H4 (cell line): ENCODE measurements at regions not wholly inside any gene's neighbourhood (a gene's known extent, or its start where the extent isn't known, plus 50 kb on each side); places are given as distances from the start of the nearest gene placed in this dataset.

Experiments
- DNase-seq: peaks from one replicate; pipeline ENCODE4 v3.0.0-alpha.2; 2015; ENCODE audit warnings: low spot score

DNA sequence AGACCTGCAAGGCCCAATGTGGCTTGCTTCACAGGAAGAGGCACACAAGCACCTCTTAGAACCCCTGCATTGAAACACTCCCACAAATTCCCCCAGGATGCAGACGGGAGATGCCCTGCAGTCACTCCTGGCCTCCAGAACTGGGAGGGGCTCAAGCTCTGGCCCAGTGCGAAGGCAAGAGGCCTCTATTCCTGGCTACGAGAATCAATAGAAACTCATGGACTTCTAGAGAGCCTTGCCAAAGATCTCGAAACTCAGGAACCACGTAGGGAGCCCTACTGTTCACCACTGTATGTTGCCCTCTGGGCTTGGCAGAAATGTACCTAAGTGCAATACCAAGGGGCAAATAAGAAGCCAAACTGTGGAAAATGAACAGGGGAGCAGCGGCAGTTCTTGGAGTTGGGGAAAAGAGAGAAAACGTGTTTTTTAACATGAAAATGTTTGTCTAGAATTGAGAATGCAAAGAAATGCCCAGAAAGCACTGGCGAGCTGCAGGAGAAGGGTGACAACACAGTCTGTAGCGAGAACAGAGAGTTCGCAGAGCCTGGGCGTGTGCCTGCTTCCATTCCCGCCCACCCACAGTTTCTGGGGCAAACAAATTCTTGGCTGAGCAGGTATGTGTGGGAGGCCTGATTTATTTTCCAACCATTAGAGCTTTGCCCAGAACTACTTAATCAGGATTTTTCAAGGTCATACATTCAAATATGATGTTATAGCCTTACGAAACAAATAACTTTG, 260.5 kb upstream of the KLF14 start:
- no peak for DNase-seq

DNA sequence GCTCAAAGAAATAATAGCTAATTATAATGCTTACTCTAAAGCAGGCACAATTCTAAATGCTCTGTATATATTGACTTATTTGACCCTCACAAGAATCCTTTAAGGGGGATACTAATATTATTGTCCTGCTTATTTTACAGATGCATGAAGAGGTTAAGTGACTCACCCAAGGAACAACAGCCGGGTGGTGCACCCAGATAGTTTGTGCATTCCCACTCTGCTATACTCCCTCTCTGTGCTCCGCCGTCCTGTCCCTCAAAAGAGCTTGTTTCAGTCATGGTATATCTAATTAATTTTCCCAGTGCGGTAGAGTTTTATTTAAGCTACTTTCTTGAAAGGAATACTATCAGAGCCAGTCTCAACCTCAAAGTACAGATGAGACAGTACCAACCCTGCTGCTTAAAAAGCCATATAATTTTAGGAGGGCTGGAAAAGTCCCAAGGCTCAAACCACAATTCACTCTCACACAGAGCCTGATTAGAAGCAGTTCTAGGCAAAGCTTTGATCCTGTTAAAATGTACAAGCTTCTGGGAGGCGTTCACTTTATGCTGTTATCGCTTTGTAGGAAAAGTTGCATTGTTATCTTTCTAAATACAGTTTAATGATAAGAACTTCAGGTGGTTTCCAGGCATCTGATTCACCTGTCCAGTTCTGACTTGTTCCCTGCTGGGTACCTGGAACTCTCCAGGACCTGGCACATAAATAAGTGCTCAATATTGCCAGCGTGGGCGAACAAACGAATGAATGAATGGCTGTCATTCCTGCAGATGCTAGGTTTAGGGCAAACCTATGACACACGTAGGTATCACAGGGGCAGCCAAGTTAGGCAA, 261.5 kb upstream of the KLF14 start:
- no peak for DNase-seq

DNA sequence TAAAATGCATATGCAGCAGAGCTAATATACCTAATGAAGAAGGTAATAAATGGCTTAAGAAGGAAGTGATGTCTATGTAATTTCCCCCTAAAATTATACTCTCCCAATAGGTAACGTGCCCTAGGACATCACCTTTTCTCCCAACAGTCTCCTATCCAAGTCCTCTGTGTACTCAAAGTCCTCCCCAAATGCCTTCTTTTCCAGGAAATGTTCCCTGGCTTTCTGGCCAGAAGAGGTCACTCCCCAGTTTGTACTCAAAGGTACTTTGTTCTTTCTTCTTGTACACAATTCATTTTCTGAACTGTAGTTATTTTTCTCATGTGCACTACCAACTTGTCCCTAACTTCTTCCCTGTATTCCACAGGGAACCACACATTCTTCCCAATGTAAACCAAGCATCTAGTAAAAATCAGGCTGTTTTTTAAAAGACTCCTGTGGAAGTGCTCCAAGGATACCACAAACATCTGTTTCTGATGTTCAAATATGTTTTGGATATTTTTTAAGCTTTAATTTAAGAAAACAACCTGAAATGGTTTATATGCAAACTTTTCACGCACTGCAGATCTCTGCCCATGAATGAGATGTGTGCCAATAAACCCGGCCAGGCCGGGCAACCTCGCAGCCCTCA, 262.3 kb upstream of the KLF14 start:
- no peak for DNase-seq

- DNase-seq, result peak; percentile 62
Observed at GRCh38 chr7:130996833-130997231, 262.8 kb upstream of the KLF14 start.

GRCh38 chr7:130998993-130999602, 265.1 kb upstream of the KLF14 start:
- peak; percentile 41 for DNase-seq

DNA sequence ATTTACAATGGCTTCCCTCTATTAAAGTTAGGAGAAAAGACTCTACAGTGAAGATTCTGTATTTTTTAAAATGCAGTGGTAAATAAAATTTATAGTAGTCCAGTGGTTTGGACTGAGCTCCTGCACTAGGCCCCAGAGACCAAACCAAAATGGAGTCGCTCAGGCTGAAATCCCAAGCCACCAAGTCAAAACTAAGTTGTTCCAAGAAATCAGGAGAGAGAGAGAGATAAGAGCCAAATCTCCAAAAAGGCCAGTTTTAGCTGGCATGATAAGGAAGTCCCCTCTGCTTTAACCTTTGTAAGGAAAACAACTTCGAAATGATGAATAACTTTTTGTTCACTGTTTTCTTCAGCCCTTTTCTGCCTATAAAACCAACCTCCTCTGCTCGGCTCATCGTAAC, 265.9 kb upstream of the KLF14 start:
- DNase-seq, result no peak

GRCh38 chr7:131000389-131000788, 266.4 kb upstream of the KLF14 start:
- DNase-seq, result no peak

DNA sequence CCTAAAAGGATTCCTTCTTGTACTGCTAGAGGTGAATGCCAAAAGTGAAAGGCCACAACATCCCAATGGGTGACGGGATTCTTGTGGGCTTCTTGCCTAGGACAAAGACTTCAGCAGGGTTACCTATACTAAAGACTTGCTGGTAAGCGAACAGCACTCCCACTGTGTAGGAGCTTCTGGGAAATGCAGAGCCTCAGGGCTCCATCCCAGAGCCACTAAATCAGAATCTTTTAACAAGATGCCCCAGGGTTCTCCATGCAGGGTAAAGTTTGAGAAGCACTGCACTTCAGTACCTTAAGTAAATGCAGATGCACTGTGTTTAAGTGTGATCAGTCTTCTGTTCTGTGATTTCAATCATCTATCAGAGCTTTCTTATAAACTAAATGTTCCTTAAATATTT, 266.9 kb upstream of the KLF14 start:
- no peak for DNase-seq

- DNase-seq, result no peak
Observed at GRCh38 chr7:131002600-131002999, 268.6 kb upstream of the KLF14 start.

- DNase-seq, result no peak
Observed at GRCh38 chr7:131003634-131004033, 269.6 kb upstream of the KLF14 start.

GRCh38 chr7:131004371-131004770, 270.4 kb upstream of the KLF14 start:
- no peak for DNase-seq

DNA sequence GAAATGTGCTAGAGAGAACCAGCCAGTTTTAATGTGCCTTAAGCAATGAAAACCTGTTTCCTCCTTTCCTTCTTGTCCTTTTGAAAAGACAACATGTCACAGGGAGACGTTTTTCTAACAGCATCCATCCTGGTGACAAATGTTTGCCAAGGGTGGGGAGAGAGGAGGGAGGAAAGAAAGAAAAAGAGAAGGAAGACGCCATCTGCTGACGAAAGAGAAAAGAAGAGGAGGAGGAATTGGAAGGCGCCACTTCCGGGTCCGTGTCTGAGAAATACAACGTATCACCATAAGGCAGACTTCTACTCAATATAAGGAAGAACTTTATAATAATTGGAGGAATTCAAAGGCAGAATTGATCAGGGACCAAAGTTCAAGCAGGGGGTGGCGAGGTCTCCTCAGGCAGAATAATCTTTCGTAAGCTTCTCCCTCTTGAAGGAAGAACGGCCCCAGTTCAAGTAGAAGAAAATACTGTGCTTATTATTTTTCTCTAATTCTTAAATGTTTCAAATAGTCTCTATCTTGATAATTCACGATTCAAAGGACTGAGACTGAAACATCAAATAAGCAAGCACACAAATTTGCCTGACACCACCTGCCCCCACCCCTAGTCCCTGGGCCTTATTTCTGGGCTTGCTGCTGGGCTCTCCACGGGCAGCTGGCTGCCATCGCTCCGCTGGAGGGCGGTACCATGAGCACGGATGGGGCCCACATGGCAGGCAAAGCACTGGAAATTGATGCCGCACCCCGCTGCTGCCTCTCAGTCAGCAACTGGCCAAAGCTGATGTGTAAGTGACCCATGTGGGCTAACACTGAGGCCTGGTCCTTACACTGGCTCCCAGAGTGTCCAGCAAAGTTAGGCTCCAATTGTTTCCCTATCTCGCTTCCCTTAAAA, 273.7 kb upstream of the KLF14 start:
- peak; percentile 83 for DNase-seq

GRCh38 chr7:131008840-131009711, 275.1 kb upstream of the KLF14 start:
- DNase-seq, result peak; percentile 59

DNA sequence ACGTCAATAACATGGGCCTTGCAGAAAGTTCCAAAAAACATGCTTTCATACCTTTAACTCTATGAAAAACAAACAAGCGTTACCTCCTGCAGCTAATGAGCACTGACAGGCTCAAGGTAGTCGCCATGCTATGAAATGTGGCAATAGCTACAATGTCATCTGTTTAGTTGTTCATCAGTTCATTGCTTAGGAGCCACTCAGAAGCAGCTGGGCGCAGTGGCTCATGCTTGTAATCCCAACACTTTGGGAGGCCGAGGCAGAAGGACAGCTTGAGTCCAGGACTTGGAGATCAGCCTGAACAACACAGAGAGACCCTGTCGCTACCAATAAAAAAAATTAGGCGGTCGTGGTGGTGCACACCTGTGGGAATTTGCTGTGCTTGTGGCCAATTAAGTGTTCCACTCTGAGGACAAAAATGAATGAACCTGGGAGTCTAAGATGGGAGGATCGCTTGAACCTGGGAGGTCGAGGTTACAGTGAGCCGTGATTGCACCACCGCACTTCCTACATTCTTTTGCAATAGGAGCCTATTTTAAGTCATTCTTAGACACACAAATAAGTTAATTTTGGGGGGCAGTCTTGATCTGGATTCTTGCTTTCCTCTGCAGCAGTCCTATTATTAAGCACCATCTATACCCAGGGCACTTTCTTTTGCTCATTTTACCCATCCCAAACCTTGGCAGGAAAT, 276.2 kb upstream of the KLF14 start:
- no peak for DNase-seq

DNA sequence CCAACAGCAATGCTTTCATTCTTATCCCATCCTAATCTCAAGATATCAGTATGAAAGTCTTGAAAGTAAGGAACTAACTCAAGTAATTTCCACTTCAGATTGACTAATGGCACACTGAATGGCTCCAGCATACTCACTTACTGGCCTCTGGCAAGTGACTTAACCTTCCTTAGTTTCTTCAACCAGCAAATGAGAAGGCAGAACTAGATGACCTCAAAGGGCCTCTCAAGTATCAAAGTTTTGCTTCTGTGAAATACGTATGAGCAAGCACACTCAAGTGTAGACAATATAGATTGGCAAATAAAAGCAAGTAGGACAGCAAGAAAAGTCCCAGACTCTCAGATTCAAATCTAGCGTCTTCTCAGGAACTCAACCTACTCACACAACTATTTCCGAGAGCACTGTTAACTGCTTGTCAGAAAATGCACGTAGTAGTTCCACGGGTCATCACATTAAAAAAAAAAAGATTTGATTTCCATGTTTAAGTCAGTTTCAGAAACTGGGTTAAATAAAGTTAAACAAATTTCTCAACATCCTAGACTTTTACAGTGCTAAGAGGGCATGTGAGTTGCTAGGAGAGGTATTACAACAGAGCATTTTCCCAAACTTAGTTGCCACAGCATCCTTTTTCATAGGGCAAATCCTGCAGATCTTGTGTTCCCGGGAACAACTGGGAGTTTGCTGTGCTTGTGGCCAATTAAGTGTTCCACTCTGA, 276.9 kb upstream of the KLF14 start:
- peak; percentile 37 for DNase-seq

DNA sequence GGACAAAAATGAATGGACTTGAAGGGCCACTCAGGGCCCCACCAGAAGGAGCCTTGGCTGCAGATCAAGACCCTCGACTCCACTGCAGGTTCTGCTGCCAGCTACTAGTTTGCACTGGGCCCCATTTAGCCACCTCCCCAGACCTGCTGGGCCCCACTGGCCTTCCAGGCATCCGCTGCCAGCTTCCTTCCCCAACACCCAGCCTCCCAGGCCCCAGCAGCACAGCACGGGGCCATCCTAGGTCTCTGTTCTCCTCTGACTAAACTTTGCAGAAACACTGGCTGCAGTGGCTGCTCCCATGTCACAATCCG, 277.4 kb upstream of the KLF14 start:
- peak; percentile 36 for DNase-seq

DNA sequence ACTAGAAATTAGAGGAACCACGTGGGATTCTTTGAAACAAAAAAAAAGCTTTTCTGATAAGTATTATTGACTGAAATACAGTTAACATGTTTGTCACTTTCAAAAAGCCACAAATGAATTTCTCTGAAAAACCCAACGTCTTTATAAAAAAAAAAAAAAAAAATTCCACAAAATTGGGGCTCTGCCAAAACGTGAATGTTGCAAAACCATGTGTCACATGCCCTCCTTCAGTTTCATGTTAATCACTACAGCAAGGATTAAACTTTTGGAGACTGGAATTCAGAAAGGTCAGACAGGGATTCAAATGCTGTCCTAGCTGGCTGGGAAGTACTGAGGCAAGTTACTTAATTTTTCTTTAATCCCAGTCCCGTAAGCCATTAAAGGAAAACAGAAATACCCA, 278.0 kb upstream of the KLF14 start:
- DNase-seq, result peak; percentile 75

GRCh38 chr7:131012477-131013031, 278.5 kb upstream of the KLF14 start:
- peak; percentile 82 for DNase-seq

- DNase-seq, result no peak
Observed at GRCh38 chr7:131013716-131014115, 279.7 kb upstream of the KLF14 start.
